Loucy (cell line): ENCODE measurements at regions not wholly inside any gene's neighbourhood (a gene's known extent, or its start where the extent isn't known, plus 50 kb on each side); places are given as distances from the start of the nearest gene placed in this dataset.

ENCODE experiments used
- H2AFZ ChIP-seq: fragments of 200-600 bp; sonication (generic); 2 replicates; pipeline ENCODE4 v1.6.0; 2016; ENCODE audit warnings: antibody characterized with exemption, mild to moderate bottlenecking, low read length, moderate library complexity
- H3F3A ChIP-seq: fragments of 200-600 bp; 2 replicates; pipeline ENCODE4 v1.6.0; 2016; ENCODE audit warnings: antibody characterized with exemption, low read depth, mild to moderate bottlenecking
- H3K27me3 ChIP-seq: fragments of 200-600 bp; sonication (generic); 2 replicates; pipeline ENCODE4 v1.6.1; 2014; ENCODE audit warnings: low read length, mild to moderate bottlenecking; ENCODE audit not compliant: insufficient read depth, poor library complexity, severe bottlenecking
- H3K36me3 ChIP-seq: fragments of 200-600 bp; sonication (generic); 2 replicates; pipeline ENCODE4 v1.6.1; 2016; ENCODE audit warnings: low read length; ENCODE audit not compliant: insufficient read depth
- H3K4me1 ChIP-seq: fragments of 200-600 bp; sonication (generic); 2 replicates; pipeline ENCODE4 v1.5.1; 2014; ENCODE audit warnings: low read length, mild to moderate bottlenecking; ENCODE audit not compliant: insufficient read depth, poor library complexity, severe bottlenecking
- H3K4me2 ChIP-seq: fragments of 200-600 bp; sonication (generic); 2 replicates; pipeline ENCODE4 v1.6.0; 2014; ENCODE audit warnings: antibody characterized with exemption, low read length, low read depth, mild to moderate bottlenecking; ENCODE audit not compliant: poor library complexity, severe bottlenecking
- H3K4me3 ChIP-seq: fragments of 200-600 bp; sonication (generic); 2 replicates; pipeline ENCODE4 v1.5.1; 2014; ENCODE audit warnings: low read length, mild to moderate bottlenecking, mixed read lengths; ENCODE audit not compliant: poor library complexity, severe bottlenecking
- H3K79me2 ChIP-seq: fragments of 200-600 bp; sonication (generic); 2 replicates; pipeline ENCODE4 v1.6.1; 2014; ENCODE audit warnings: low read length; ENCODE audit not compliant: insufficient read depth
- H3K9ac ChIP-seq: fragments of 200-600 bp; sonication (generic); 2 replicates; pipeline ENCODE4 v1.6.0; 2014; ENCODE audit warnings: mild to moderate bottlenecking, low read depth, low read length, moderate library complexity; ENCODE audit not compliant: poor library complexity, severe bottlenecking
- H3K9me2 ChIP-seq: fragments of 200-600 bp; sonication (generic); replicated peaks from 2 replicates; pipeline ENCODE4 v1.6.1; 2016; ENCODE audit warnings: low read depth, low read length, mixed read lengths
- H3K9me3 ChIP-seq: fragments of 200-600 bp; sonication (generic); 2 replicates; pipeline ENCODE4 v1.6.1; 2014; ENCODE audit warnings: mild to moderate bottlenecking, antibody characterized with exemption, low read length, low read depth; ENCODE audit not compliant: insufficient read depth
- H4K20me1 ChIP-seq: fragments of 200-600 bp; sonication (generic); 2 replicates; pipeline ENCODE4 v1.6.0; 2014; ENCODE audit warnings: antibody characterized with exemption, low read length, mild to moderate bottlenecking; ENCODE audit not compliant: insufficient read depth, poor library complexity, severe bottlenecking
- EZH2phosphoT487 ChIP-seq: fragments of 200-600 bp; IDR thresholded peaks from 2 replicates; pipeline ENCODE4 v1.6.1; 2018; ENCODE audit warnings: antibody characterized with exemption, mild to moderate bottlenecking, moderate library complexity, borderline replicate concordance
- TF ChIP-seq, protein P1 (sequence below): fragments of 200-600 bp; sonication (generic); conservative IDR thresholded peaks from 2 replicates; pipeline ENCODE4 v1.5.1; 2014; ENCODE audit warnings: mild to moderate bottlenecking, antibody characterized with exemption, low read length

DNA sequence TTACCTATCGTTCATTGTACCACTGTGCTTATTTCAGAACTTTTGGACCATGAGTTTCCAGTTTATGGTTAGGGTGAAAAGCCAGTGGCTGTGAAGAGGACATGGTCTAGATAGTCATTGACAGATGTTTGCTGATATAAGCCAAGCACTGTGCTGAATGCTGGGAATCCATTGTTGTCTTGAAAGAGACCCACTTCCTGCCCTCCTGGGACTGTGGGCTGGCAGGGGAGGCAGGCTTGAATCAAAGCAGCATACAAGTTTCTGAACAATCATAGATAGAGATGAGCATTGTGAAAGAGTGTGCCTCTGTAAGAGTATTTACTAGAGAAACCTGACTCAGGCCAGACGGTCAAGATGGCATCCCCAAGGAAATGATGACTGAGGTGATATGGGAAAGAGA is 73.4 kb downstream of the NMUR2 start:
- H3K9me3 ChIP-seq: no peaks in the 10 kb centered on the region
- no peaks in the 10 kb centered on the region for H3K9me2 ChIP-seq
- H3K9ac ChIP-seq: no peak overlapping the region
- H3K4me1 ChIP-seq: no peaks in the 10 kb centered on the region
- H2AFZ ChIP-seq: no peak overlapping the region
- TF ChIP-seq, protein P1, sequence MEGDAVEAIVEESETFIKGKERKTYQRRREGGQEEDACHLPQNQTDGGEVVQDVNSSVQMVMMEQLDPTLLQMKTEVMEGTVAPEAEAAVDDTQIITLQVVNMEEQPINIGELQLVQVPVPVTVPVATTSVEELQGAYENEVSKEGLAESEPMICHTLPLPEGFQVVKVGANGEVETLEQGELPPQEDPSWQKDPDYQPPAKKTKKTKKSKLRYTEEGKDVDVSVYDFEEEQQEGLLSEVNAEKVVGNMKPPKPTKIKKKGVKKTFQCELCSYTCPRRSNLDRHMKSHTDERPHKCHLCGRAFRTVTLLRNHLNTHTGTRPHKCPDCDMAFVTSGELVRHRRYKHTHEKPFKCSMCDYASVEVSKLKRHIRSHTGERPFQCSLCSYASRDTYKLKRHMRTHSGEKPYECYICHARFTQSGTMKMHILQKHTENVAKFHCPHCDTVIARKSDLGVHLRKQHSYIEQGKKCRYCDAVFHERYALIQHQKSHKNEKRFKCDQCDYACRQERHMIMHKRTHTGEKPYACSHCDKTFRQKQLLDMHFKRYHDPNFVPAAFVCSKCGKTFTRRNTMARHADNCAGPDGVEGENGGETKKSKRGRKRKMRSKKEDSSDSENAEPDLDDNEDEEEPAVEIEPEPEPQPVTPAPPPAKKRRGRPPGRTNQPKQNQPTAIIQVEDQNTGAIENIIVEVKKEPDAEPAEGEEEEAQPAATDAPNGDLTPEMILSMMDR: no peak
- TF ChIP-seq EZH2phosphoT487: no peak
- no peaks in the 10 kb centered on the region for H3K27me3 ChIP-seq
- no peak overlapping the region for H3K4me2 ChIP-seq
- no peaks in the 10 kb centered on the region for H3K79me2 ChIP-seq
- H3F3A ChIP-seq: no peaks in the 10 kb centered on the region
- H3K36me3 ChIP-seq: no peaks in the 10 kb centered on the region
- H4K20me1 ChIP-seq: no peaks in the 10 kb centered on the region
- no peak overlapping the region for H3K4me3 ChIP-seq

DNA sequence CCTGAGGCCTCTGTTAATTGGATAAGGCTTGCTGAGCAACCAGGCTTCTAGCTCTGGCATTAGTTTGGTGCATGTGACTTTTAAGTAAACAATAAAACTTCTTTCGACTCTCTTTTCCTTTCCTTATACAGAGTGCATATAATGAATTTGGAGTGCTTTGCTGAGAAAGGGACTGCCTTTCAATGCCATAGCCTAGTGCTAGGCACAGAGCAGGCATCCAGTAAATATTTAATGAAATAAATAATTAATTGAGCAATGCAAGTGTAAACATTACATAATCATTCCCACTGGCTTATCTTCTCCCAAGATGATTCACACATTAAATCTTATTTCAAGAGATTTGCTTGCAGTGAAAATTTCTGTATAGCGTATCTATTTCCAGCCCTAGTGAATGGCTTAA is 74.1 kb downstream of the NMUR2 start:
- no peaks in the 10 kb centered on the region for H3K36me3 ChIP-seq
- H2AFZ ChIP-seq: no peak overlapping the region
- H3K27me3 ChIP-seq: no peaks in the 10 kb centered on the region
- H3K4me3 ChIP-seq: no peak overlapping the region
- H3K4me2 ChIP-seq: no peak overlapping the region
- H3K9me2 ChIP-seq: no peaks in the 10 kb centered on the region
- TF ChIP-seq, protein P1: no peak
- no peak for TF ChIP-seq EZH2phosphoT487
- H3K9me3 ChIP-seq: no peaks in the 10 kb centered on the region
- H3K79me2 ChIP-seq: no peaks in the 10 kb centered on the region
- H4K20me1 ChIP-seq: no peaks in the 10 kb centered on the region
- no peaks in the 10 kb centered on the region for H3K4me1 ChIP-seq
- H3F3A ChIP-seq: no peaks in the 10 kb centered on the region
- no peak overlapping the region for H3K9ac ChIP-seq

DNA sequence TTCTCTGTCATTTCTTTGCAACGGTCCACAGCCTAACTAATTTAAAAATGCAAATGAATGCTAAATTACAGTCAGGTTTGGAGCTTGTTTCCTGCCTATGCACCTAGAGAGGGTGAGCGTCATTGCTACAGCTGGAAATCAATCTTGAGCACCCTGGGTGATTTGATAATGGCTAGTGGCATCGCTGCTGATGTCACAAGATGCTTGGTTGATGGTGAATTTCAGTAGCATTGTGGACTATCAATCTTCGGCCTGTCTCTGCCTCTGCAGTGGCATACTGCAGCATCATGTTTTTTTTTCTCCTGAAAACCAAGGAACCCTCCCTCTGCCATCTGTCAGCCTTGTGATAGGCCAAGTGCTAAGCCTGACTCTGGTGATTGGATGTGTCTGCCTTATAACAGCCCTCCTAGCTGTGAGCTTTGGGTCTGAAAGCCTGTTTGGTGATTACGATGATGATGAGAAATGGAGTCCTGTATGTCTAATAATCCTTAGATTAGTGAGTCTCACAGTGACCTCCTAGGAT is 75.3 kb downstream of the NMUR2 start:
- Histone ChIP-seq H4K20me1 (no peaks in the 10 kb centered on the region), H3K9me2 (no peaks in the 10 kb centered on the region), H3K27me3 (no peaks in the 10 kb centered on the region), H3K9me3 (no peaks in the 10 kb centered on the region), H3F3A (no peaks in the 10 kb centered on the region), H3K36me3 (no peaks in the 10 kb centered on the region), H3K4me3 (no peak overlapping the region), H3K4me1 (no peaks in the 10 kb centered on the region), H3K9ac (no peak overlapping the region), H3K4me2 (no peak overlapping the region), H3K79me2 (no peaks in the 10 kb centered on the region), H2AFZ (no peak overlapping the region)
- no peak for TF ChIP-seq EZH2phosphoT487
- TF ChIP-seq, protein P1: no peak
